ENCODE measurements at regions not wholly inside any gene's neighbourhood (a gene's known extent, or its start where the extent isn't known, plus 50 kb on each side); places are given as distances from the start of the nearest gene placed in this dataset.

GRCh38 chr7:118350260-118350659, 125.8 kb downstream of the ANKRD7 start:
- TF ChIP-seq CTCF (IDR thresholded peaks at IDR 0.05; ENCODE audit: borderline replicate concordance, extremely low read depth, low read length, poor library complexity, severe bottlenecking) (no peak), EZH2 (IDR thresholded peaks at IDR 0.05; ENCODE audit: borderline replicate concordance, low read depth, low read length, severe bottlenecking) (no peak)

Data from DND-41 (cell line).